CD14-positive monocyte (primary cell): ENCODE measurements at regions not wholly inside any gene's neighbourhood (a gene's known extent, or its start where the extent isn't known, plus 50 kb on each side); places are given as distances from the start of the nearest gene placed in this dataset.
"Not testable (repeated sequence)": the region's sequence is repeated elsewhere in the genome, so short reads cannot be mapped to it uniquely, and the experiment has no call there.

Experiments
- DNase-seq, 3 donors: peaks; one replicate each; pipeline ENCODE4 v3.0.0-alpha.2; 2011 to 2022
- H2AFZ ChIP-seq: 2 replicates; pipeline ENCODE4 v1.6.0; 2012; ENCODE audit warnings: mild to moderate bottlenecking, low read depth, low read length, inconsistent platforms; ENCODE audit not compliant: insufficient read depth, poor library complexity, severe bottlenecking
- H3K27ac ChIP-seq, 2 donors: 1 replicate in 1 of 2; 2 replicates in 1 of 2; pipeline ENCODE4 v1.5.1; 2012 to 2013; ENCODE audit warnings: low read length in 2 of 2, control low read depth in 1 of 2, inconsistent platforms in 1 of 2, low read depth in 1 of 2, mild to moderate bottlenecking in 1 of 2
- H3K27me3 ChIP-seq, 2 donors: one replicate each; pipeline versions ENCODE4 v1.6.0 to v1.6.1; 2011 to 2013; ENCODE audit warnings: low read length in 2 of 2; ENCODE audit not compliant: control insufficient read depth in 2 of 2, insufficient read depth in 2 of 2
- H3K36me3 ChIP-seq, 2 donors: replicated peaks in 1 of 2; 1 replicate in 1 of 2; 2 replicates in 1 of 2; pipeline versions ENCODE4 v1.5.1 to v1.6.1; 2012 to 2013; ENCODE audit warnings: low read length in 2 of 2, control low read depth in 1 of 2, inconsistent platforms in 1 of 2, mild to moderate bottlenecking in 1 of 2; ENCODE audit not compliant: insufficient read depth in 2 of 2, control insufficient read depth in 1 of 2
- H3K4me1 ChIP-seq, 2 donors: 1 replicate in 1 of 2; 2 replicates in 1 of 2; pipeline versions ENCODE4 v1.5.1 to v1.6.1; 2012 to 2013; ENCODE audit warnings: low read length in 2 of 2, control low read depth in 1 of 2, inconsistent platforms in 1 of 2, mild to moderate bottlenecking in 1 of 2, moderate library complexity in 1 of 2; ENCODE audit not compliant: insufficient read depth in 2 of 2, control insufficient read depth in 1 of 2
- H3K4me2 ChIP-seq: replicated peaks from 2 replicates; pipeline ENCODE3; 2012; ENCODE audit warnings: low read length, moderate library complexity, mild to moderate bottlenecking; ENCODE audit not compliant: poor library complexity, severe bottlenecking; ENCODE audit errors: extremely low read depth
- H3K4me3 ChIP-seq, 3 experiments: fragments of 200-600 bp in 1 of 3; sonication (generic) in 1 of 3; replicated peaks in 1 of 3; 1 replicate in 2 of 3; 2 replicates in 1 of 3; pipeline ENCODE4 v1.5.1; 2011 to 2013; ENCODE audit warnings: low read length in 3 of 3, mild to moderate bottlenecking in 3 of 3, control low read depth in 2 of 3, low read depth in 2 of 3, inconsistent platforms in 1 of 3, moderate library complexity in 1 of 3
- H3K79me2 ChIP-seq: 2 replicates; pipeline ENCODE4 v1.6.0; 2012; ENCODE audit warnings: mild to moderate bottlenecking, control low read depth, inconsistent platforms, low read length, moderate library complexity; ENCODE audit not compliant: insufficient read depth
- H3K9ac ChIP-seq: 2 replicates; pipeline ENCODE4 v1.6.0; 2017; ENCODE audit warnings: low read length, mild to moderate bottlenecking; ENCODE audit not compliant: insufficient read depth, poor library complexity, severe bottlenecking
- H3K9me3 ChIP-seq, 2 donors: replicated peaks in 1 of 2; 1 replicate in 1 of 2; 2 replicates in 1 of 2; pipeline versions ENCODE4 v1.5.1 to v1.6.1; 2012 to 2013; ENCODE audit warnings: low read length in 2 of 2, control low read depth in 1 of 2; ENCODE audit not compliant: control insufficient read depth in 1 of 2, insufficient read depth in 1 of 2
- H4K20me1 ChIP-seq: 2 replicates; pipeline ENCODE4 v1.6.0; 2012; ENCODE audit warnings: mild to moderate bottlenecking, low read length, control low read depth, moderate library complexity; ENCODE audit not compliant: insufficient read depth
- H3K27ac Mint-ChIP-seq, 7 donors: one replicate each; pipeline ENCODE4 v1.8.0; 2020; ENCODE audit warnings: mild to moderate bottlenecking in 7 of 7, mixed read lengths in 7 of 7, moderate library complexity in 6 of 7, inconsistent platforms in 2 of 7
- H3K27me3 Mint-ChIP-seq, 3 donors: one replicate each; pipeline ENCODE4 v1.8.0; 2021 to 2022; ENCODE audit warnings: low read depth in 3 of 3, mild to moderate bottlenecking in 3 of 3, mixed read lengths in 3 of 3, moderate library complexity in 3 of 3, inconsistent platforms in 1 of 3
- H3K36me3 Mint-ChIP-seq, 2 donors: one replicate each; pipeline ENCODE4 v1.8.0; 2020; ENCODE audit warnings: mixed read lengths in 2 of 2, inconsistent platforms in 1 of 2, mild to moderate bottlenecking in 1 of 2
- H3K4me1 Mint-ChIP-seq: one replicate; pipeline ENCODE4 v1.8.0; 2020; ENCODE audit warnings: mild to moderate bottlenecking, mixed read lengths
- H3K4me3 Mint-ChIP-seq, 2 donors: one replicate each; pipeline ENCODE4 v1.8.0; 2020; ENCODE audit warnings: mild to moderate bottlenecking in 2 of 2, mixed read lengths in 2 of 2, moderate library complexity in 1 of 2
- H3K9me3 Mint-ChIP-seq, 7 donors: one replicate each; pipeline ENCODE4 v1.8.0; 2020 to 2022; ENCODE audit warnings: mixed read lengths in 7 of 7, mild to moderate bottlenecking in 6 of 7, moderate library complexity in 6 of 7, inconsistent platforms in 2 of 7
- WGBS: methylation state at CpG from one replicate; pipeline ENCODE4 v1.1.5; 2013; ENCODE audit warnings: missing lambda C conversion rate; ENCODE audit not compliant: insufficient coverage; 5-methylcytosine and 5-hydroxymethylcytosine counted together
- intact Hi-C, 2 donors: fragments of 100-400 bp; cut with micrococcal nuclease; formaldehyde crosslinking; loops; one replicate each; pipeline versions ENCODE4 v1.15.0 to v1.15.1; 2023
- TF ChIP-seq, protein P1 (sequence below): fragments of 200-600 bp; IDR thresholded peaks from one replicate; pipeline ENCODE4 v1.8.0; 2022; ENCODE audit warnings: antibody characterized with exemption, mild to moderate bottlenecking

DNA sequence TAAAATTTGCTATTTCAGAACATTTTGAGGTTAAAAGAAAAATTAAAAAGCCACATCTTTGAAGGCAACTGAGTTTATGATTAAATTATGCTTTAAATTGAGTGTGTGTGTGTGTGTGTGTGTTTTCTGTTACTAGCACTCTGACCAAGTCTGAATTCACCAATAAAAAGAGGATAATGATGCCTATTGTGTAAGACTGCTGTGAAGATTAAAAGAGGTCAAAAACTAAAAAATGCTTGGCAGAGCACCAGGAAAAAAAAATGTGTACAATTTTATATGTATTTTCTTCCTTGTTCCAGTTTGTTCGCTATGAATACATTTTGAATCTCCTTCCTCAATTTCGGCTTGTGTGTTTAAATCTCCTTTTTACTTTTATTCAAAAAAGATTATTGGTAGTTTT is 316.6 kb upstream of the MAGI2 start:
- Mint-ChIP-seq H3K4me1 (peaks cover 9% of the 10 kb centered on the region), H3K27me3 (no peaks in the 10 kb centered on the region), H3K9me3 (peaks cover 3 to 10% (median 6%) of the 10 kb centered on the region in 7 donors), H3K4me3 (peak overlapping the region in 1 of 2 donors; percentile 77), H3K27ac (no peak overlapping the region), H3K36me3 (no peaks in the 10 kb centered on the region)
- H2AFZ ChIP-seq = peak overlapping the region; percentile 0
- WGBS = no CpG with 5 or more reads among the region's 2 CpGs
- no peak overlapping the region for H3K9ac ChIP-seq
- H3K27ac ChIP-seq = no peak overlapping the region
- H3K9me3 ChIP-seq = peaks cover 0 to 7% of the 10 kb centered on the region in 2 donors
- no peaks in the 10 kb centered on the region for H3K79me2 ChIP-seq
- no peaks in the 10 kb centered on the region for H3K36me3 ChIP-seq
- intact Hi-C loops = no loop called here
- TF ChIP-seq, protein P1, sequence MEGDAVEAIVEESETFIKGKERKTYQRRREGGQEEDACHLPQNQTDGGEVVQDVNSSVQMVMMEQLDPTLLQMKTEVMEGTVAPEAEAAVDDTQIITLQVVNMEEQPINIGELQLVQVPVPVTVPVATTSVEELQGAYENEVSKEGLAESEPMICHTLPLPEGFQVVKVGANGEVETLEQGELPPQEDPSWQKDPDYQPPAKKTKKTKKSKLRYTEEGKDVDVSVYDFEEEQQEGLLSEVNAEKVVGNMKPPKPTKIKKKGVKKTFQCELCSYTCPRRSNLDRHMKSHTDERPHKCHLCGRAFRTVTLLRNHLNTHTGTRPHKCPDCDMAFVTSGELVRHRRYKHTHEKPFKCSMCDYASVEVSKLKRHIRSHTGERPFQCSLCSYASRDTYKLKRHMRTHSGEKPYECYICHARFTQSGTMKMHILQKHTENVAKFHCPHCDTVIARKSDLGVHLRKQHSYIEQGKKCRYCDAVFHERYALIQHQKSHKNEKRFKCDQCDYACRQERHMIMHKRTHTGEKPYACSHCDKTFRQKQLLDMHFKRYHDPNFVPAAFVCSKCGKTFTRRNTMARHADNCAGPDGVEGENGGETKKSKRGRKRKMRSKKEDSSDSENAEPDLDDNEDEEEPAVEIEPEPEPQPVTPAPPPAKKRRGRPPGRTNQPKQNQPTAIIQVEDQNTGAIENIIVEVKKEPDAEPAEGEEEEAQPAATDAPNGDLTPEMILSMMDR = no peak
- no peak for DNase-seq
- peak overlapping the region; percentile 0 for H3K4me2 ChIP-seq
- H3K4me1 ChIP-seq = peaks cover 3 to 6% of the 10 kb centered on the region in 2 donors
- H3K4me3 ChIP-seq = no peak overlapping the region
- no peaks in the 10 kb centered on the region for H4K20me1 ChIP-seq
- H3K27me3 ChIP-seq = no peaks in the 10 kb centered on the region

DNA sequence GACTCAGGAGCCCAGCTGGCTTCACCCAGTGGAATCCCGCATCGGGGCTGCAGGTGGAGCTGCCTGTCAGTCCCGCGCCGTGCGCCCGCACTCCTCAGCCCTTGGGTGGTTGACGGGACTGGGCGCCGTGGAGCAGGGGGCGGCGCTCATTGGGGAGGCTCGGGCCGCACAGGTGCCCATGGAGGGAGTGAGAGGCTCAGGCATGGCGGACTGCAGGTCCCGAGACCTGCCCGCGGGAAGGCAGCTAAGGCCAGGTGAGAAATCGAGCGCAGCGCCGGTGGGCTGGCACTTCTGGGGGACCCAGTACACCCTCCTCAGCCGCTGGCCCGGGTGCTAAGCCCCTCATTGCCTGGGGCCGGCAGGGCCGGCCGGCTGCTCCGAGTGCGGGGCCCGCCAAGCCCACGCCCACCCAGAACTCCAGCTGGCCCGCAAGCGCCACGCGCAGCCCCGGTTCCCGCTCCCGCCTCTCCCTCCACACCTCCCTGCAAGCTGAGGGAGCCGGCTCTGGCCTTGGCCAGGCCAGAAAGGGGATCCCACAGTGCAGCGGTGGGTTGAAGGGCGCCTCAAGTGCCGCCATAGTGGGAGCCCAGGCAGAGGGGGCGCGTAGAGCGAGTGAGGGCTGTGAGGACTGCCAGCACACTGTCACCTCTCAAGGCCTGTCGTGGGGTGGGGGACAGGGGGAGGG is 314.6 kb upstream of the MAGI2 start:
- H3K4me2 ChIP-seq, intact Hi-C loops, H3K9me3 ChIP-seq, H3K36me3 ChIP-seq, H3K9ac ChIP-seq, DNase-seq, H3K27ac Mint-ChIP-seq, H3K79me2 ChIP-seq, H3K4me3 Mint-ChIP-seq, H3K27me3 Mint-ChIP-seq, H3K27ac ChIP-seq, H3K36me3 Mint-ChIP-seq, H3K27me3 ChIP-seq, H3K4me1 ChIP-seq, H3K9me3 Mint-ChIP-seq, H3K4me3 ChIP-seq, H3K4me1 Mint-ChIP-seq, H4K20me1 ChIP-seq, H2AFZ ChIP-seq: not testable (repeated sequence)
- 96% methylated on average over 15 of the region's 46 CpGs for WGBS

DNA sequence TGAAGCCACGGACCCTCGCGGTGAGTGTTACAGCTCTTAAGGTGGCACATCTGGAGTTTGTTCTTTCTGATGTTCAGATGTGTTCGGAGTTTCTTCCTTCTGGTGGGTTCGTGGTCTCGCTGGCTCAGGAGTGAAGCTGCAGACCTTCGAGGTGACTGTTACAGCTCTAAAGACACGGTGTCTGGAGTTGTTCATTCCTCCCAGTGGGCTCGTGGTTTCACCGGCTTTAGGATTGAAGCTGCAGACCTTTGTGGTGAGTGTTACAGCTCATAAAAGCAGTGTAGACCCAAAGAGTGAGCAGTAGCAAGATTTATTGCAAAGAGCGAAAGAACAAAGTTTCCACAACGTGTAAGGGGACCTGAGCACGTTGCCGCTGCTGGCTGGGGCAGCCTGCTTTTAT is 313.7 kb upstream of the MAGI2 start:
- not testable (repeated sequence) for H3K4me3 Mint-ChIP-seq

More for the DNA sequence above, 313.7 kb upstream of the MAGI2 start:
- H3K27ac ChIP-seq, H3K4me2 ChIP-seq, H3K4me3 ChIP-seq, H3K27me3 ChIP-seq, H3K4me1 Mint-ChIP-seq, H4K20me1 ChIP-seq, H3K27ac Mint-ChIP-seq, H3K27me3 Mint-ChIP-seq, intact Hi-C loops, H3K4me1 ChIP-seq, H3K9ac ChIP-seq, H3K9me3 Mint-ChIP-seq, H3K36me3 ChIP-seq, DNase-seq, H3K79me2 ChIP-seq, H2AFZ ChIP-seq, H3K36me3 Mint-ChIP-seq, H3K9me3 ChIP-seq: not testable (repeated sequence)
- 77% methylated on average over 13 of the region's 14 CpGs for WGBS
